H9 (cell line): ENCODE measurements at regions not wholly inside any gene's neighbourhood (a gene's known extent, or its start where the extent isn't known, plus 50 kb on each side); places are given as distances from the start of the nearest gene placed in this dataset.

Source experiments
- DNase-seq: peaks from one replicate; pipeline ENCODE4 v3.0.0-alpha.2; 2017
- H2AFZ ChIP-seq: one replicate; pipeline ENCODE4 v1.6.1; 2013; ENCODE audit warnings: mild to moderate bottlenecking, low read length, control low read depth, moderate library complexity
- H2AK5ac ChIP-seq: 2 replicates; pipeline ENCODE4 v1.6.1; 2013; ENCODE audit warnings: low read length, control low read depth, mixed read lengths; ENCODE audit not compliant: insufficient read length
- H2BK120ac ChIP-seq: one replicate; pipeline ENCODE4 v1.6.1; 2013; ENCODE audit warnings: low read depth, mild to moderate bottlenecking, low read length, control low read depth, inconsistent platforms; ENCODE audit not compliant: poor library complexity, severe bottlenecking
- H2BK12ac ChIP-seq: 2 replicates; pipeline ENCODE4 v1.6.1; 2013; ENCODE audit warnings: low read length, control low read depth, mixed read lengths, low read depth; ENCODE audit not compliant: insufficient read length
- H2BK15ac ChIP-seq: 2 replicates; pipeline ENCODE4 v1.6.1; 2013; ENCODE audit warnings: low read depth, low read length, control low read depth
- H2BK20ac ChIP-seq: one replicate; pipeline ENCODE4 v1.6.1; 2013; ENCODE audit warnings: low read depth, mild to moderate bottlenecking, low read length, control low read depth, inconsistent platforms; ENCODE audit not compliant: poor library complexity, severe bottlenecking
- H2BK5ac ChIP-seq: 2 replicates; pipeline ENCODE4 v1.6.1; 2013; ENCODE audit warnings: low read length, control low read depth, mixed read lengths; ENCODE audit not compliant: insufficient read length
- H3K14ac ChIP-seq: 2 replicates; pipeline ENCODE4 v1.6.1; 2013; ENCODE audit warnings: low read length, control low read depth; ENCODE audit not compliant: insufficient read depth
- H3K18ac ChIP-seq: 2 replicates; pipeline ENCODE4 v1.6.1; 2013; ENCODE audit warnings: low read depth, mild to moderate bottlenecking, mixed read lengths, low read length, control low read depth; ENCODE audit not compliant: insufficient read length
- H3K23ac ChIP-seq: 2 replicates; pipeline ENCODE4 v1.6.1; 2013; ENCODE audit warnings: low read length, control low read depth, mixed read lengths, low read depth; ENCODE audit not compliant: insufficient read length
- H3K23me2 ChIP-seq: 2 replicates; pipeline ENCODE4 v1.6.1; 2013; ENCODE audit warnings: low read depth, mild to moderate bottlenecking, mixed read lengths, low read length, control low read depth; ENCODE audit not compliant: insufficient read length, poor library complexity, severe bottlenecking
- H3K27ac ChIP-seq: 2 replicates; pipeline ENCODE4 v1.5.1; 2013; ENCODE audit warnings: low read length, control low read depth, mixed read lengths, low read depth; ENCODE audit not compliant: insufficient read length
- H3K27me3 ChIP-seq: 2 replicates; pipeline ENCODE4 v1.6.1; 2013; ENCODE audit warnings: low read length, control low read depth, inconsistent platforms; ENCODE audit not compliant: insufficient read depth
- H3K4ac ChIP-seq: 2 replicates; pipeline ENCODE4 v1.6.1; 2013; ENCODE audit warnings: low read depth, mild to moderate bottlenecking, control low read depth, inconsistent platforms, low read length, moderate library complexity
- H3K4me1 ChIP-seq: 2 replicates; pipeline ENCODE4 v1.6.1; 2013; ENCODE audit warnings: low read length, control low read depth, inconsistent platforms; ENCODE audit not compliant: insufficient read depth
- H3K4me2 ChIP-seq: 2 replicates; pipeline ENCODE4 v1.6.1; 2013; ENCODE audit warnings: low read length, control low read depth, mixed read lengths; ENCODE audit not compliant: insufficient read length, insufficient read depth
- H3K56ac ChIP-seq: 2 replicates; pipeline ENCODE4 v1.6.1; 2013; ENCODE audit warnings: low read depth, mild to moderate bottlenecking, mixed read lengths, low read length, control low read depth; ENCODE audit not compliant: insufficient read length
- H3K79me1 ChIP-seq: 2 replicates; pipeline ENCODE4 v1.6.1; 2013; ENCODE audit warnings: low read depth, mild to moderate bottlenecking, moderate library complexity, low read length, control low read depth, inconsistent platforms; ENCODE audit not compliant: insufficient read depth, poor library complexity, severe bottlenecking
- H3K79me2 ChIP-seq: 2 replicates; pipeline ENCODE4 v1.6.1; 2013; ENCODE audit warnings: low read length, control low read depth, inconsistent platforms; ENCODE audit not compliant: insufficient read depth
- H3K9ac ChIP-seq: 2 replicates; pipeline ENCODE4 v1.6.1; 2013; ENCODE audit warnings: low read length, control low read depth, mixed read lengths; ENCODE audit not compliant: insufficient read length; ENCODE audit errors: extremely low read depth
- H3K9me3 ChIP-seq: one replicate; pipeline ENCODE4 v1.6.1; 2013; ENCODE audit warnings: low read depth, low read length, inconsistent platforms; ENCODE audit not compliant: control insufficient read depth
- H3T11ph ChIP-seq: one replicate; pipeline ENCODE4 v1.6.1; 2013; ENCODE audit warnings: mild to moderate bottlenecking, low read length, control low read depth, inconsistent platforms
- H4K20me1 ChIP-seq: one replicate; pipeline ENCODE4 v1.6.1; 2013; ENCODE audit not compliant: control insufficient read depth, insufficient read length, insufficient read depth
- H4K5ac ChIP-seq: 2 replicates; pipeline ENCODE4 v1.6.1; 2013; ENCODE audit warnings: low read depth, mild to moderate bottlenecking, mixed read lengths, low read length, control low read depth; ENCODE audit not compliant: insufficient read length
- H4K8ac ChIP-seq: replicated peaks from 2 replicates; pipeline ENCODE4 v1.6.1; 2013; ENCODE audit warnings: low read length, control low read depth, mixed read lengths, low read depth; ENCODE audit not compliant: insufficient read length
- H4K91ac ChIP-seq: 2 replicates; pipeline ENCODE4 v1.6.1; 2013; ENCODE audit warnings: low read depth, mild to moderate bottlenecking, moderate library complexity, mixed read lengths, low read length, control low read depth; ENCODE audit not compliant: insufficient read length
- H3K27ac Mint-ChIP-seq, 3 experiments: 2 replicates in 2 of 3; 3 replicates in 1 of 3; pipeline ENCODE4 v1.8.0; 2020 to 2021; ENCODE audit warnings: mixed read lengths in 3 of 3, mild to moderate bottlenecking in 1 of 3, moderate library complexity in 1 of 3
- H3K27me3 Mint-ChIP-seq: 2 replicates; pipeline ENCODE4 v1.8.0; 2021; ENCODE audit warnings: low read depth, mild to moderate bottlenecking, moderate library complexity, mixed read lengths
- H3K36me3 Mint-ChIP-seq, 3 experiments: 2 replicates in 2 of 3; 3 replicates in 1 of 3; pipeline ENCODE4 v1.8.0; 2020 to 2021; ENCODE audit warnings: low read depth in 3 of 3, mixed read lengths in 3 of 3; ENCODE audit not compliant: insufficient read depth in 1 of 3
- H3K4me1 Mint-ChIP-seq, 2 experiments: 2 replicates each; pipeline ENCODE4 v1.8.0; 2020; ENCODE audit warnings: mixed read lengths in 2 of 2
- H3K4me3 Mint-ChIP-seq, 2 experiments: 2 replicates in 1 of 2; 3 replicates in 1 of 2; pipeline ENCODE4 v1.8.0; 2020 to 2021; ENCODE audit warnings: mild to moderate bottlenecking in 2 of 2, mixed read lengths in 2 of 2, moderate library complexity in 1 of 2
- H3K9me3 Mint-ChIP-seq, 2 experiments: 2 replicates in 1 of 2; 3 replicates in 1 of 2; pipeline ENCODE4 v1.8.0; 2020; ENCODE audit warnings: mild to moderate bottlenecking in 2 of 2, mixed read lengths in 2 of 2, moderate library complexity in 1 of 2
- CTCF ChIP-seq: fragments of 200-600 bp; sonication (generic); conservative IDR thresholded peaks from 3 replicates; pipeline ENCODE4 v1.8.0; 2021; ENCODE audit warnings: antibody characterized with exemption, mild to moderate bottlenecking
- WGBS: extraction: QIAGEN DNeasy Blood & Tissue Kit; methylation state at CpG from one replicate; pipeline ENCODE4 v1.1.7; 2013; ENCODE audit warnings: missing lambda C conversion rate, low lambda C conversion rate, mixed read lengths; ENCODE audit not compliant: insufficient read length; ENCODE audit errors: extremely low coverage; 5-methylcytosine and 5-hydroxymethylcytosine counted together

- no peak overlapping the region for H3K18ac ChIP-seq
- no peak overlapping the region for H2BK12ac ChIP-seq
- H4K20me1 ChIP-seq: no peaks in the 10 kb centered on the region
- no peaks in the 10 kb centered on the region for H3K4me1 ChIP-seq
- H3K36me3 Mint-ChIP-seq: peaks cover 0 to 15% (median 4%) of the 10 kb centered on the region in 3 experiments; a peak in 4 of 7 replicates
- no peak for DNase-seq
- H3K27ac ChIP-seq: no peak overlapping the region
- no CpG with 5 or more reads among the region's 3 CpGs for WGBS
- no peak overlapping the region for H2AFZ ChIP-seq
- H2BK120ac ChIP-seq: no peak overlapping the region
- no peak overlapping the region for H3K9ac ChIP-seq
- no peak overlapping the region for H3K4me3 Mint-ChIP-seq
- no peak overlapping the region for H3K56ac ChIP-seq
- no peak overlapping the region for H3K4me2 ChIP-seq
- no peak overlapping the region for H3K14ac ChIP-seq
- H4K91ac ChIP-seq: no peak overlapping the region
- H2BK20ac ChIP-seq: no peak overlapping the region
- no peaks in the 10 kb centered on the region for H3K79me1 ChIP-seq
- no peak overlapping the region for H3K27ac Mint-ChIP-seq
- H3K9me3 Mint-ChIP-seq: peaks cover 16 to 19% of the 10 kb centered on the region in 2 experiments
- no peaks in the 10 kb centered on the region for H3K79me2 ChIP-seq
- H3K23me2 ChIP-seq: no peaks in the 10 kb centered on the region
- no peak for TF ChIP-seq CTCF
- H3K4me1 Mint-ChIP-seq: peaks cover 14 to 17% of the 10 kb centered on the region in 2 experiments
- H3K27me3 ChIP-seq: no peaks in the 10 kb centered on the region
- H3K23ac ChIP-seq: no peak overlapping the region
- H2BK5ac ChIP-seq: no peak overlapping the region
- no peak overlapping the region for H3T11ph ChIP-seq
- H3K27me3 Mint-ChIP-seq: peaks cover 15% of the 10 kb centered on the region
- no peak overlapping the region for H2BK15ac ChIP-seq
- H3K4ac ChIP-seq: no peak overlapping the region
- no peak overlapping the region for H4K8ac ChIP-seq
- peaks cover 6% of the 10 kb centered on the region for H3K9me3 ChIP-seq
- H4K5ac ChIP-seq: no peak overlapping the region
- H2AK5ac ChIP-seq: no peak overlapping the region
Observed at GRCh38 chr1:29427614-29428279, 191.4 kb downstream of the PTPRU start.
